GM23248 (cell line): ENCODE measurements at regions not wholly inside any gene's neighbourhood (a gene's known extent, or its start where the extent isn't known, plus 50 kb on each side); places are given as distances from the start of the nearest gene placed in this dataset.

Experiments used
- EZH2 ChIP-seq: fragments of 200-600 bp; sonication (generic); IDR thresholded peaks from 2 replicates; pipeline ENCODE4 v1.6.1; 2018; ENCODE audit warnings: antibody characterized with exemption, mild to moderate bottlenecking; ENCODE audit not compliant: insufficient read depth, poor library complexity, severe bottlenecking
- EZH2phosphoT487 ChIP-seq: fragments of 200-600 bp; sonication (generic); IDR thresholded peaks from 2 replicates; pipeline ENCODE4 v1.6.1; 2018; ENCODE audit warnings: antibody characterized with exemption, moderate library complexity, mild to moderate bottlenecking, low read depth; ENCODE audit not compliant: insufficient read depth

GRCh38 chr3:59450437-59450836 is 400.6 kb upstream of the CFAP20DC start:
- TF ChIP-seq EZH2: no peak
- TF ChIP-seq EZH2phosphoT487: no peak
